ENCODE measurements at regions not wholly inside any gene's neighbourhood (a gene's known extent, or its start where the extent isn't known, plus 50 kb on each side); places are given as distances from the start of the nearest gene placed in this dataset.

- no peak for DNase-seq
Observed at GRCh38 chrX:45719751-45720501, 519.2 kb upstream of the DIPK2B start.

GRCh38 chrX:45718676-45719075 lies 518.0 kb upstream of the DIPK2B start:
- DNase-seq: no peak

DNA sequence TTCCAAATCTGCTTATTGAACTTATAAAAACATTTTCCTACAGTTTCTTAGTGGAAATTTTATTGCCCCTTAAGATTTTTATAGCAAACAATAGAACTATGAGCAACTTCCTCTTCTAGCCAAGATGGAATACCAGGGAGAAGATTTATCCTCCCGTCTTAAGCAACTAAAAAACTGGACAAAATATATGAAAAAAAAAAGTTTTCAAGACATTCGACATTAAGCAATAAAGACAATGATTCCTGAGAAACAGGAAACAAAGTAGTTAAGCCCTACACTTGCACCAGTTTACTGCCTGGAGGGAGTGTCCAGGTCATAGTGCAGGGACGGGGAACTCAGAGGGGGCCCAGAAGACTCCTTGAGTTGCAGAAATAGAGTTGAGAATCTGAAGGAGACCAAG lies 516.1 kb upstream of the DIPK2B start:
- DNase-seq: no peak

DNA sequence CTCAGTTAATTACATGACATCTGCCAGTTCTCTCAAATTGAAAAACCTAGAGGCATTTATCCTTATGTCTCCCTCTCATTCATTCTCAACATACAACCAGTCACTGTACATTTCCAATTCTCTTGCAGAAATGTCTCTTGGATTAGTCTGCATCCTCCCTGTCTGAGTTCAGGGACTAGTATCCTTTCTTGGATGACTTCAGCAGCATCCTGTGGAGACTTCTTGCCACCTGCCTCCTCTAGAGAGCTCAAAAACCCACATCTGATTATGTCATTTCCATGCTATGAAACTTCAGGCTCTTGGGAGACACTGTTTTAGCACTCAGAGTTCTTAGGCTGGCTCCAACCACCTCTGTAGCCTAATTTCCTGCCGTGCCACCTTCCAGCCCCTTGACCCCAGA lies 515.1 kb upstream of the DIPK2B start:
- no peak for DNase-seq

- no peak for DNase-seq
Observed at GRCh38 chrX:45714866-45715265, 514.2 kb upstream of the DIPK2B start.

DNA sequence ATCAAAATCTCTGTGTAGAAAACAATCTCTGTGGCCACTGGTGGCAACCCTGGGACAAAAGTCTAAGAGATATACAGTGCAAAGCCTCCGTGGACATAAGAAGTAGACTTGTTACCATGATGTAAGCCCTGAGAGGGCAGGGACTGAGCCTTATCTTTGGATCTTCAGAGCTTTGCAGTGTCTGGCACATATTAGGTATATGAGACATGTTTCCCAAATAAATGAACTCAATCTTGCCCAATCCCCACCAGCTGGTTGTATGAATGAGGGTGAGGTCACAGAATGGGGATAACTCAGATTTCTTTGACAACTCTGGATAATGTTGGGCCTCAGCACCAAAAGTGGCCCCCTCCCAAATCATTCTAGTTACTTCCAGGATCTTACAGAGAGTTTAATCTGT lies 511.4 kb upstream of the DIPK2B start:
- DNase-seq: no peak

GRCh38 chrX:45711231-45711630 lies 510.6 kb upstream of the DIPK2B start:
- no peak for DNase-seq

DNA sequence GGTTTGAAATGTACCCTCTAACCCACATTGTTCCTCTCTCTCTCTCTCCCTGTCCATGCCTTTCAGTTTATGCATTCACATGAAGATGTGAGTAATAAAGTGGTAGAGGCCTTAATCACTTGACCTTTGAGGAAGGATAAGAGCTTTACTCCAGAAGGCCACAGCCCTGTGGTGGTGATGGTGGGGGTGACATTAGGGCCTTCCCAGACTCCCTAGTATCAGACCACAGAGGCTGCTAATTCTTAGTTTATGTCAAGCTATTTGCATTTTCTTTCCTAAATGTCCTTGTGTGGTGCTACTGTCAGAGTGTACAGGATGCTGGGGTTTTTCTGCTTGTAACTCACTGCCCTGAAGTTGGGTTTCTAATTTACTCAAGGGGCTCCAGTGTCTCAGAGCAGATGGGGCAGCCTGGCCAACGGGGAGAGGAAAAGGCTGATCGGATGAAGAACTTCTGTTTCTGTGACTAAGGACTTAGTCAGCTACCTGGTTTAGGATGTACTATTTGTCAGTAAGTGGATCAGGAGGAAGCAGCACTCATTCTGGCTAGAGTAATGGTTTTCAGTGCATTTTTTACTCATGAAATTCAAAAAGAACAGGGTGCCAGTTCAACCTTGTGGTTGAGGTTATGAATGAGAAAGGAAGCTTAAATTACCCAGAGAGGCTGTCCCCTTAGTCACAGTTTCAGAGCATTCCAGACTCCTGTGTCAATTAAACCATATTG lies 509.6 kb upstream of the DIPK2B start:
- no peak for DNase-seq

- no peak for DNase-seq
Observed at GRCh38 chrX:45709381-45709780, 508.7 kb upstream of the DIPK2B start.

DNA sequence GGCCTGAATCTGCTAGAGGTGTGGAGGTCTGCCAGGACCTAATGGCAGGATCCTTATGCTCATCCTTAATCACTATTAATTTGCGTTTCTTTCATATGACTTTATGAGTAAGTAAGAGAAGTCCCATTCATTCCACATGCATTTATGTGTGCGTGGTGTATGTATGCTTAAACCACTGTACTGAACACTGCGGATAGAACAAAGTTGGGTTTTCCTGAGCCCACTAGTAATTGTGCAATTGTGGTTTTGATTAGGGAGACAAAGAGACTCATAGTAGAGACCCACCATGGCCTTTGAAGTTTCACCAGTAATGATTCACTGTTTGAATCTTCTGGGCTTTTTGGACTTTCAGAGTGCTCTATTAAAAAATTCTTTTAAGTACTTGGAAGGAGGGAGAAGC lies 498.5 kb upstream of the DIPK2B start:
- no peak for DNase-seq

DNA sequence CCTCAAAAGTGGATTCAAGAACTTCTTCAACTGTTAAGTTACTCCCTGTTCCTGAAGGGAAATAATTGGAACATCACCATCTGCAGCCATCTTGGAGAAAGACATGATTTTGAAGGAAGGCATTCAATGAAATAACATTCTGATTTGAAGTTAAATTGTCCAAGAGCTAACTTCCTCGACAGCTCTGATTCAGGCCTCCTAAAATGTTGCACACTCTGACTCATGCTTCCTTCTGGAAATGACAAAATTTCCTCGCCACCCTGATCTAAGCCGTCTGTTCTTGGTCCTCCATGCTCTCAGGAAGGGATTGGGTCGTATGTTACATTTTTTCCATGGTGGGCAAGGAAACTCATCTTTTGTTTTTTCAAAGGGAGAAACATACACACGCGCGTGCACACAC lies 496.9 kb upstream of the DIPK2B start:
- no peak for DNase-seq

DNA sequence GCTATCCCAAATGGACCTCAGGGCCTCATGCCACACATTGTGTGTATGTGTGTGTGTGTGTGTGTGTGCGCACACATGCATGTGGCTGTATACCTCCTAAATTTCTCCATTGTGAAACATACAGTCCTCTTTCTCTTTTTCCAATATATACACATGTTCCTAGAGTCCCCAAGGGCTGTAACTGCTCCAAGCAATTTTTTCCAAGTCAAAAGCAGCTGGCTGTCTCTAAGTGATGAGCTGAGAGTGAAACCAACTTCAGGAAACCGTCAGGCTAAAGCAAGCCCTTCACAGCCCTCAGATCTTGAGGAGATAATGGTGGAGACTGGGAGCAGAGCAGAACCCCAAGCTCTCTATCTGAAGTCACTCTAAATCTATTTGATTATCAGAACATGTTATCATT lies 496.1 kb upstream of the DIPK2B start:
- no peak for DNase-seq

- no peak for DNase-seq
Observed at GRCh38 chrX:45689971-45690370, 489.3 kb upstream of the DIPK2B start.

DNA sequence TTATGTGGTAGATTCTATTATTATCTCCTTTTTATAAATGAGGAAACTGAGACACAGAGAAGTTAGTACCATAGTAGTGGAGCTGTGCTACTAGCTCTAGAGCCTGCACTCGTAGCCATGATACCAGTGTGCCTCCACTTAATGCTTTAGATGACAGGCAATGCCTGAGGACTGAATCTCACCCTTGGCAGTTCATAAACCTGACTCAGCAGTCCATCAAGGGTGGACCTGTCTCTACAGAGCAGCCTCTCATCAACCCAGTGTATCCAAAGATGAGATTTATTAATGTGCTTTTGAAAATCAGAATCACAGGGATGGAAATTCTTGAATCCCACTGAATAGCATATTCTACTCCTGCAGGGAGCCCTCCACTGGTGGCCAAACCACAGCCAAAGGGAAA lies 483.2 kb upstream of the DIPK2B start:
- DNase-seq: no peak

DNA sequence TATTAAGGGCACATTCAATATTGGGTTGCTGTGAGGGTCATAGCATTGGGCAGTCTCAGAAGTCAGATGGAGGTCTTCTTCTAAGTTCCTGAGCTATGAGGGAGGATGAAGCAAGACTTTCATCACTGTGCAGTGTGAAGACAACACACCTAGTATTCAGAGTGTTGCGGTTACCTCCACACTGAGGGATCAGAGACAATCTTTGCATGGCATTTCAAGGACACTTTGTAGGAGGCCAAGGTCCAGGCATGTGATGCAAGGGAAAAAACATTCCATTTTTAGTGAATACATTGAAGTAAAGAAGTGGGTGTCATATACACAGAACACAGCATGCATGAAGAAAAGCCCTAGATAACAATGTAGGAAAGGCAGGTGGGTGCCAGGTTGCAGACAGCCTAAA lies 481.2 kb upstream of the DIPK2B start:
- DNase-seq: no peak

GRCh38 chrX:45669715-45670340 lies 469.2 kb upstream of the DIPK2B start:
- no peak for DNase-seq

DNA sequence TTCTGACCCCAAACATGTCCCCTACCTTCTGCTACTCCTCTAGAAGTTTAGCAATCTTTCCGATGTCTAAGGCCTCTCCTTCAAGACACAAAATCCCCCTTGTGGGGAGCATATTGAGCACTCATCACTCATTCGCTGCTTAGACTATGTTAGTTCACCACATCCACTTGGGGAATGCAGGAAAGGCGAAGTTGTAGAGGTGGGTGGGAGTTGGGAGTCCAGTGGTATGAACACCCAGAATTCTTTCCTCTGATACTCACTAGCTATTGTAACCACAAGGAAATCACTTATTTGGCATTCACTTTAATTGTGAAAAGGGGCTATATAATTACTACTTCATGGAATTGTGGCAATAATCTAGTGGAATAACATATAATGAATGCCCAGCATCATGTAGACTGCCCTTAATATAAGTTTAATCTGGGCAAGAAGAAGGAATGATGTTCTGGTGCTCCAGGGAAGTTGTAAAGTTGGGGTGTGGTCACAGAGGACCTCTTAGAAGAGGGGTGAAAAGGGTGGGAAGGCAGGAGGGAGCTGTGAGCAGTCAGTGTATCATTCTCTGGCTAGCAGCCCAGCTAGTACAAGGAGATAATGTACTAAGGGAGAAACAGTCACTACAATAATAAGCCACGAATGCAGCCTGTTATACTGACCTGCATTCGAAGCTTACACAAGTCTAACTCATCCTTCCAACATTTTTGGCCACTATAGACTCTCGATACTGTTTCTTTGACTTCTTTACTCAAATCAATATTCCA lies 468.2 kb upstream of the DIPK2B start:
- no peak for DNase-seq

- DNase-seq: no peak
Observed at GRCh38 chrX:45667666-45668065, 467.0 kb upstream of the DIPK2B start.

- DNase-seq: no peak
Observed at GRCh38 chrX:45664727-45665290, 464.1 kb upstream of the DIPK2B start.

- no peak for DNase-seq
Observed at GRCh38 chrX:45660477-45660876, 459.8 kb upstream of the DIPK2B start.

- DNase-seq: no peak
Observed at GRCh38 chrX:45633419-45633818, 432.7 kb upstream of the DIPK2B start.

- DNase-seq: no peak
Observed at GRCh38 chrX:45632506-45632905, 431.8 kb upstream of the DIPK2B start.

DNA sequence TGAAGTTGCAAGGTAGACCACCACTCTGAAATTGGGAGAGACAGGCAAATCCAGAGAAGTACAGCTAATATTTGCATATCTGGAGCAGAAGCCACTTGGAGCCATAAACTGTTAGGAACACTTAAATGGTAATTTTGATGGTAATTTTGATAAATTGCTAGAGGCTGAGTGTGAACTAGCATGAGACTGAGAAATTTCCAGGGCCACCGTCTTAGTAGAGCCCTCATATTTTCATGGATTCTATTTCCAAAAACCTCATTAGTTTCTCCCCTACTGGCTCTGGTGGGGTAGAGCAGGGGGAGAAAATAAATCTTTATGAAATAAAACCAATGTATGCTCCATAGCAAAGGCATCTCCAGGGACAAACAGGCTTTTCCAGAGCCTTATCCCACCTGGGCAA lies 429.4 kb upstream of the DIPK2B start:
- no peak for DNase-seq

Measured in DMS53 (cell line).